ENCODE measurements at regions not wholly inside any gene's neighbourhood (a gene's known extent, or its start where the extent isn't known, plus 50 kb on each side); places are given as distances from the start of the nearest gene placed in this dataset.
"Not testable (repeated sequence)": the region's sequence is repeated elsewhere in the genome, so short reads cannot be mapped to it uniquely, and the experiment has no call there.

- peak; percentile 38 for DNase-seq (ENCODE audit: low read depth)
- H3K4me3 ChIP-seq (ENCODE audit: control insufficient read depth, low read depth, low read length), result no peak overlapping the region
- no peak for TF ChIP-seq CTCF (conservative IDR thresholded peaks at IDR 0.05; ENCODE audit: control insufficient read depth, insufficient read depth, low read depth, low read length)
These were observed 241.8 kb upstream of the IRF2BP2 start for GRCh38 chr1:234851450-234852438.

- TF ChIP-seq CTCF (conservative IDR thresholded peaks at IDR 0.05; ENCODE audit: control insufficient read depth, insufficient read depth, low read depth, low read length), result no peak
- DNase-seq (ENCODE audit: low read depth), result no peak
- H3K4me3 ChIP-seq (ENCODE audit: control insufficient read depth, low read depth, low read length), result no peak overlapping the region
These were observed 239.9 kb upstream of the IRF2BP2 start for GRCh38 chr1:234849832-234850231.

- peak; percentile 5 for TF ChIP-seq CTCF (conservative IDR thresholded peaks at IDR 0.05; ENCODE audit: control insufficient read depth, insufficient read depth, low read depth, low read length)
- peak; percentile 74 for DNase-seq (ENCODE audit: low read depth)
- no peak overlapping the region for H3K4me3 ChIP-seq (ENCODE audit: control insufficient read depth, low read depth, low read length)
These were observed 239.1 kb upstream of the IRF2BP2 start for GRCh38 chr1:234848972-234849649.

GRCh38 chr1:234846813-234847212, 236.8 kb upstream of the IRF2BP2 start:
- DNase-seq (ENCODE audit: low read depth); H3K4me3 ChIP-seq (ENCODE audit: control insufficient read depth, low read depth, low read length): not testable (repeated sequence)

- TF ChIP-seq CTCF (conservative IDR thresholded peaks at IDR 0.05; ENCODE audit: control insufficient read depth, insufficient read depth, low read depth, low read length), result no peak
- DNase-seq (ENCODE audit: low read depth), result no peak
- no peak overlapping the region for H3K4me3 ChIP-seq (ENCODE audit: control insufficient read depth, low read depth, low read length)
These were observed 235.9 kb upstream of the IRF2BP2 start for GRCh38 chr1:234845836-234846235.

- H3K4me3 ChIP-seq (ENCODE audit: control insufficient read depth, low read depth, low read length), result no peak overlapping the region
- no peak for DNase-seq (ENCODE audit: low read depth)
- TF ChIP-seq CTCF (conservative IDR thresholded peaks at IDR 0.05; ENCODE audit: control insufficient read depth, insufficient read depth, low read depth, low read length), result no peak
These were observed 235.2 kb upstream of the IRF2BP2 start for GRCh38 chr1:234845097-234845660.

Measured in fibroblast of mammary gland (primary cell).